ENCODE measurements at regions not wholly inside any gene's neighbourhood (a gene's known extent, or its start where the extent isn't known, plus 50 kb on each side); places are given as distances from the start of the nearest gene placed in this dataset.

GRCh38 chr5:74167206-74167929, 473.2 kb downstream of the ENC1 start (continued):
- no peak for TF ChIP-seq SP2 (tag by site-specific recombination; IDR thresholded peaks at IDR 0.05)
- no peak for TF ChIP-seq GLIS1 (tag by site-specific recombination; IDR thresholded peaks at IDR 0.05)
- TF ChIP-seq ZNF23 (tag by site-specific recombination; IDR thresholded peaks at IDR 0.05; ENCODE audit: borderline replicate concordance) = no peak
- no peak for TF ChIP-seq ZNF610 (tag by site-specific recombination; IDR thresholded peaks at IDR 0.05; ENCODE audit: borderline replicate concordance)
- TF ChIP-seq FEZF1 (tag by site-specific recombination; IDR thresholded peaks at IDR 0.05) = peak; percentile 56
- TF ChIP-seq ZFHX2 (tag by site-specific recombination; conservative IDR thresholded peaks at IDR 0.05) = no peak
- no peak for TF ChIP-seq ZNF121 (tag by site-specific recombination; IDR thresholded peaks at IDR 0.05)
- no peak for TF ChIP-seq ZNF510 (tag by site-specific recombination; IDR thresholded peaks at IDR 0.05; ENCODE audit: insufficient replicate concordance)
- TF ChIP-seq KLF1 (tag by site-specific recombination; IDR thresholded peaks at IDR 0.05) = no peak
- no peak for TF ChIP-seq ELK4 (IDR thresholded peaks at IDR 0.05; ENCODE audit: borderline replicate concordance, low read depth, low read length)
- no peak for TF ChIP-seq ZSCAN4 (tag by site-specific recombination; IDR thresholded peaks at IDR 0.05)
- no peak for TF ChIP-seq ZNF513 (tag by site-specific recombination; IDR thresholded peaks at IDR 0.05)
- TF ChIP-seq ZNF670 (tag by site-specific recombination; IDR thresholded peaks at IDR 0.05; ENCODE audit: low read depth) = no peak
- no peak for TF ChIP-seq KLF16 (tag by site-specific recombination; IDR thresholded peaks at IDR 0.05)
- no peak for TF ChIP-seq SETDB1 (IDR thresholded peaks at IDR 0.05; ENCODE audit: insufficient read length, low read length)
- no peak for TF ChIP-seq ZNF239 (tag by site-specific recombination; IDR thresholded peaks at IDR 0.05)
- peak; percentile 91 for TF ChIP-seq ZEB2 (tag by site-specific recombination; IDR thresholded peaks at IDR 0.05)
- TF ChIP-seq ZBTB11 (tag by site-specific recombination; conservative IDR thresholded peaks at IDR 0.05; ENCODE audit: low read depth) = no peak
- peak; percentile 55; the same call in 1 of the 2 replicates for TF ChIP-seq GFI1B (tag by site-specific recombination; IDR thresholded peaks at IDR 0.05)
- no peak for TF ChIP-seq ZNF335 (tag by site-specific recombination; conservative IDR thresholded peaks at IDR 0.05)
- peak; percentile 97 for TF ChIP-seq PRDM6 (tag by site-specific recombination; IDR thresholded peaks at IDR 0.05)
- no peak for TF ChIP-seq ZNF18 (tag by site-specific recombination; IDR thresholded peaks at IDR 0.05)
- no peak for TF ChIP-seq ZNF221 (tag by site-specific recombination; IDR thresholded peaks at IDR 0.05; ENCODE audit: borderline replicate concordance)
- no peak for TF ChIP-seq SCRT1 (tag by site-specific recombination; IDR thresholded peaks at IDR 0.05; ENCODE audit: borderline replicate concordance)
- no peak for TF ChIP-seq ZNF26 (tag by site-specific recombination; IDR thresholded peaks at IDR 0.05)
- TF ChIP-seq ZNF704 (tag by site-specific recombination; IDR thresholded peaks at IDR 0.05) = no peak

Data from HEK293 (cell line).